IMR-90 (cell line): ENCODE measurements at regions not wholly inside any gene's neighbourhood (a gene's known extent, or its start where the extent isn't known, plus 50 kb on each side); places are given as distances from the start of the nearest gene placed in this dataset.

ENCODE experiments used
- ATAC-seq: fragments of 200-7000 bp; cut with Tn5 transposase; 2 replicates; pipeline ENCODE4 v1.9.1; 2020; ENCODE audit warnings: low read depth, mild to moderate bottlenecking, moderate library complexity
- BruUV-seq: library from RNA; stranded (reverse); fragments of 400-500 nt; replicated peaks from 2 replicates; lab custom pipeline; 2021; lab: Mats Ljungman, UMichigan
- CTCF ChIA-PET: fragments of 300-600 bp; formaldehyde crosslinking; extraction: SDS; loops from one replicate; lab custom pipeline; 2021; ENCODE audit warnings: antibody characterized with exemption; lab: Yijun Ruan, JAX
- POLR2A ChIA-PET: fragments of 300-600 bp; sonication (Branson Sonifier 250); formaldehyde crosslinking; loops from one replicate; lab custom pipeline; 2022; ENCODE audit warnings: antibody characterized with exemption; ENCODE audit not compliant: unreplicated experiment; lab: Charles Lee
- DNase-seq: peaks from one replicate; pipeline ENCODE4 v3.0.0; 2013
- H2AFZ ChIP-seq: replicated peaks from 2 replicates; pipeline ENCODE3; 2013; ENCODE audit warnings: low read length, mild to moderate bottlenecking; ENCODE audit not compliant: poor library complexity
- H2AK5ac ChIP-seq: 2 replicates; pipeline ENCODE4 v1.6.1; 2013; ENCODE audit warnings: low read depth, low read length, inconsistent platforms
- H2AK9ac ChIP-seq: replicated peaks from 2 replicates; pipeline ENCODE3; 2013; ENCODE audit warnings: mild to moderate bottlenecking, low read depth, low read length, moderate library complexity; ENCODE audit not compliant: poor library complexity
- H2BK120ac ChIP-seq: 2 replicates; pipeline ENCODE4 v1.6.1; 2013; ENCODE audit warnings: low read depth, low read length, inconsistent platforms
- H2BK15ac ChIP-seq: 3 replicates; pipeline ENCODE4 v1.6.1; 2013; ENCODE audit warnings: low read depth, low read length, inconsistent platforms
- H2BK20ac ChIP-seq: 2 replicates; pipeline ENCODE4 v1.6.1; 2013; ENCODE audit warnings: low read depth, mild to moderate bottlenecking, inconsistent platforms, low read length, moderate library complexity
- H2BK5ac ChIP-seq: 2 replicates; pipeline ENCODE4 v1.6.1; 2013; ENCODE audit warnings: mild to moderate bottlenecking, low read depth, low read length, inconsistent platforms; ENCODE audit not compliant: poor library complexity, severe bottlenecking
- H3K14ac ChIP-seq: replicated peaks from 2 replicates; pipeline ENCODE4 v1.6.1; 2013; ENCODE audit warnings: low read depth, low read length, inconsistent platforms
- H3K18ac ChIP-seq: 2 replicates; pipeline ENCODE4 v1.6.1; 2013; ENCODE audit warnings: low read depth, low read length, control low read depth
- H3K23ac ChIP-seq: 2 replicates; pipeline ENCODE4 v1.6.1; 2013; ENCODE audit warnings: low read depth, low read length, inconsistent platforms
- H3K27ac ChIP-seq: 2 replicates; pipeline ENCODE4 v1.5.1; 2013; ENCODE audit warnings: mild to moderate bottlenecking, control low read depth, low read length; ENCODE audit not compliant: insufficient read depth
- H3K27me3 ChIP-seq: 2 replicates; pipeline ENCODE4 v1.6.1; 2013; ENCODE audit warnings: low read length; ENCODE audit not compliant: control insufficient read depth, insufficient read depth
- H3K36me3 ChIP-seq: 2 replicates; pipeline ENCODE4 v1.6.1; 2013; ENCODE audit warnings: low read length, mixed read lengths; ENCODE audit not compliant: control insufficient read depth, insufficient read depth
- H3K4ac ChIP-seq: 2 replicates; pipeline ENCODE4 v1.6.1; 2013; ENCODE audit warnings: low read depth, low read length, inconsistent platforms
- H3K4me1 ChIP-seq: 2 replicates; pipeline ENCODE4 v1.6.1; 2013; ENCODE audit warnings: low read length, mixed read lengths; ENCODE audit not compliant: control insufficient read depth, insufficient read depth
- H3K4me2 ChIP-seq: 2 replicates; pipeline ENCODE4 v1.6.1; 2013; ENCODE audit warnings: low read depth, mild to moderate bottlenecking, control low read depth, low read length, moderate library complexity
- H3K4me3 ChIP-seq: 2 replicates; pipeline ENCODE4 v1.5.1; 2013; ENCODE audit warnings: low read depth, mild to moderate bottlenecking, control low read depth, low read length, moderate library complexity; ENCODE audit not compliant: insufficient read depth
- H3K56ac ChIP-seq: 2 replicates; pipeline ENCODE4 v1.6.1; 2013; ENCODE audit warnings: low read length, inconsistent platforms; ENCODE audit not compliant: insufficient read depth; ENCODE audit errors: extremely low read depth
- H3K79me1 ChIP-seq, 2 experiments: 2 replicates each; pipeline ENCODE4 v1.6.1; 2013; ENCODE audit warnings: low read length in 2 of 2, inconsistent platforms in 1 of 2, low read depth in 1 of 2
- H3K9ac ChIP-seq: 2 replicates; pipeline ENCODE4 v1.6.1; 2013; ENCODE audit warnings: low read depth, low read length, control low read depth
- H3K9me1 ChIP-seq: 2 replicates; pipeline ENCODE4 v1.6.1; 2013; ENCODE audit warnings: low read length, inconsistent platforms; ENCODE audit not compliant: insufficient read depth
- H3K9me3 ChIP-seq: 2 replicates; pipeline ENCODE4 v1.6.1; 2013; ENCODE audit warnings: low read length; ENCODE audit not compliant: control insufficient read depth, insufficient read depth
- H4K20me1 ChIP-seq: 2 replicates; pipeline ENCODE4 v1.6.1; 2013; ENCODE audit warnings: low read length, inconsistent platforms; ENCODE audit not compliant: insufficient read depth
- H4K5ac ChIP-seq: 2 replicates; pipeline ENCODE4 v1.6.1; 2013; ENCODE audit warnings: mild to moderate bottlenecking, low read depth, low read length, control low read depth
- H4K8ac ChIP-seq, 2 experiments: 2 replicates each; pipeline ENCODE4 v1.6.1; 2013; ENCODE audit warnings: low read depth in 2 of 2, low read length in 2 of 2, control low read depth in 1 of 2, inconsistent platforms in 1 of 2
- H4K91ac ChIP-seq: 2 replicates; pipeline ENCODE4 v1.6.1; 2013; ENCODE audit warnings: low read depth, low read length, inconsistent platforms; ENCODE audit not compliant: insufficient read depth
- CHD1 ChIP-seq: IDR thresholded peaks from 2 replicates; pipeline ENCODE4 v1.6.1; 2012; ENCODE audit warnings: low read depth, low read length, improper control_type of control experiment
- SMC3 ChIP-seq: fragments of 150-350 bp; IDR thresholded peaks from 2 replicates; pipeline ENCODE4 v1.6.1; 2016; ENCODE audit warnings: low read depth, mild to moderate bottlenecking, antibody characterized with exemption, low read length, moderate library complexity
- WGBS, 2 experiments: methylation state at CpG; one replicate each; pipeline versions ENCODE4 v1.1.5 to v1.1.7; 2013; ENCODE audit warnings: missing lambda C conversion rate in 2 of 2; ENCODE audit not compliant: insufficient read length in 1 of 2; ENCODE audit errors: extremely low coverage in 2 of 2; 5-methylcytosine and 5-hydroxymethylcytosine counted together
- dilution Hi-C: fragments of 300-500 bp; cut with HindIII; formaldehyde crosslinking; loops from one replicate; pipeline ENCODE4 v1.14.3; 2018; ENCODE audit warnings: low sequenced_read_pairs; ENCODE audit not compliant: unreplicated experiment
- in situ Hi-C: fragments of 300-500 bp; cut with MboI; formaldehyde crosslinking; loops from 3 replicates; pipeline ENCODE4 v1.14.3; 2019; ENCODE audit warnings: low sequenced_read_pairs, inconsistent platforms, mixed read lengths
- intact Hi-C: fragments of 100-400 bp; cut with micrococcal nuclease; formaldehyde crosslinking; loops from 2 replicates; pipeline ENCODE4 v1.10.0; 2022
- TF ChIP-seq, protein P1 (sequence below): fragments of 150-350 bp; IDR thresholded peaks from 2 replicates; pipeline ENCODE4 v1.6.1; 2016; ENCODE audit warnings: low read depth, mild to moderate bottlenecking, low read length, moderate library complexity, borderline replicate concordance

DNA sequence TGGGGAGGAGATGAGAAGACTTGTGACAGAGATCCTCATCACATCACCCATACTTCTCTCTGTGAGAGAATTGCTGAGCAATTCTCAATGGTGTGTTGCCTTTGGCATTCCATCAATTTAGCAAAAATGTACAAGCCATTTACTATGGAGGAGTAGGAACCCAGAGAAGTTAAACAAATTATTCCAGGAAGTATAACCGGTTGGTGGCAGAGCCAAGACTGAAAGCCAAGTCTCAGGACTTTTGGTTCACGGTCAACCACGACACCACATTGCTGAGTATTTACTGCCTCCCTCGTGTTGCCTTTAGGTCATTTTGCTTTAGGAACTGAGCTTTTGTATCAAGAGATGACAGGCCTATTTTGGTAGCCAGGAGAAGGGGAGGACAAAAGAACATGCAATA is 88.0 kb upstream of the ELMO1 start:
- Histone ChIP-seq H2BK5ac (no peak overlapping the region), H3K36me3 (no peaks in the 10 kb centered on the region), H4K91ac (no peak overlapping the region), H3K27ac (no peak overlapping the region), H3K23ac (no peak overlapping the region), H4K8ac (no peak overlapping the region), H3K4me1 (no peaks in the 10 kb centered on the region), H2BK20ac (no peak overlapping the region), H3K56ac (no peak overlapping the region), H2AK5ac (no peak overlapping the region), H2AFZ (no peak overlapping the region), H3K4me3 (no peak overlapping the region), H2BK15ac (no peak overlapping the region), H2AK9ac (no peak overlapping the region), H4K20me1 (no peaks in the 10 kb centered on the region), H3K9ac (no peak overlapping the region), H3K27me3 (no peaks in the 10 kb centered on the region), H3K79me1 (no peaks in the 10 kb centered on the region), H4K5ac (no peak overlapping the region), H3K18ac (no peak overlapping the region), H3K4ac (no peak overlapping the region), H2BK120ac (no peak overlapping the region), H3K9me3 (peaks cover 24% of the 10 kb centered on the region), H3K9me1 (no peaks in the 10 kb centered on the region), H3K14ac (no peak overlapping the region), H3K4me2 (no peak overlapping the region)
- TF ChIP-seq SMC3 = no peak
- TF ChIP-seq, protein P1, sequence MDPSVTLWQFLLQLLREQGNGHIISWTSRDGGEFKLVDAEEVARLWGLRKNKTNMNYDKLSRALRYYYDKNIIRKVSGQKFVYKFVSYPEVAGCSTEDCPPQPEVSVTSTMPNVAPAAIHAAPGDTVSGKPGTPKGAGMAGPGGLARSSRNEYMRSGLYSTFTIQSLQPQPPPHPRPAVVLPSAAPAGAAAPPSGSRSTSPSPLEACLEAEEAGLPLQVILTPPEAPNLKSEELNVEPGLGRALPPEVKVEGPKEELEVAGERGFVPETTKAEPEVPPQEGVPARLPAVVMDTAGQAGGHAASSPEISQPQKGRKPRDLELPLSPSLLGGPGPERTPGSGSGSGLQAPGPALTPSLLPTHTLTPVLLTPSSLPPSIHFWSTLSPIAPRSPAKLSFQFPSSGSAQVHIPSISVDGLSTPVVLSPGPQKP = no peak
- TF ChIP-seq CHD1 = no peak
- WGBS, 2 experiments = 60% methylated on average over 1 of the region's 4 CpGs; no CpG with 5 or more reads in 1 of the 2 experiments
- POLR2A ChIA-PET = no interaction called here
- ATAC-seq (no peak), DNase-seq (no peak)
- in situ Hi-C loops (no loop called here), intact Hi-C loops (no loop called here), dilution Hi-C loops (no loop called here)
- CTCF ChIA-PET = no interaction called here
- BruUV-seq = no TSS peak
